HG02623 (cell line): ENCODE measurements at regions not wholly inside any gene's neighbourhood (a gene's known extent, or its start where the extent isn't known, plus 50 kb on each side); places are given as distances from the start of the nearest gene placed in this dataset.

ENCODE experiments used
- ATAC-seq: cut with Tn5 transposase; IDR thresholded peaks from one replicate; pipeline ENCODE4 v1.9.1; 2021; ENCODE audit warnings: moderate library complexity; ENCODE audit not compliant: unreplicated experiment

GRCh38 chr9:87816036-87816435 is 66.6 kb upstream of the SPATA31E1 start:
- ATAC-seq, result no peak

DNA sequence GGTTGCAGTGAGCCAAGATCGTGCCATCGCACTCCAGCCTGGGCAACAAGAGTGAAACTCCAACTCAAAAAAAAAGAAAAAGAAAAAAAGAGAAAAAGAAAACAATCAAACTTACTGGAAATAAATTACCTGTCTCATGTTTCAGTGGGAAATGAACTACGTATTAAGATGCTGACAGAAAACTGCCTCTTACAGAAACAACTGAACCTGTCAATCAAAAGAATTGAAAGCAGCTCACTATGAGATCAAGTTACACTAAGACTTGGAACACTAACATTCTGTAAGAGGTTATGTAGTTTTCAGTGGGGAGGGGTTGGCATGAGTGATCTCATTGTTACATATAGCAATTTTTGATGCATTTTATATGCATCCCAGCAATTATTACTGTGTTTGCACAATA is 64.4 kb upstream of the SPATA31E1 start:
- no peak for ATAC-seq

DNA sequence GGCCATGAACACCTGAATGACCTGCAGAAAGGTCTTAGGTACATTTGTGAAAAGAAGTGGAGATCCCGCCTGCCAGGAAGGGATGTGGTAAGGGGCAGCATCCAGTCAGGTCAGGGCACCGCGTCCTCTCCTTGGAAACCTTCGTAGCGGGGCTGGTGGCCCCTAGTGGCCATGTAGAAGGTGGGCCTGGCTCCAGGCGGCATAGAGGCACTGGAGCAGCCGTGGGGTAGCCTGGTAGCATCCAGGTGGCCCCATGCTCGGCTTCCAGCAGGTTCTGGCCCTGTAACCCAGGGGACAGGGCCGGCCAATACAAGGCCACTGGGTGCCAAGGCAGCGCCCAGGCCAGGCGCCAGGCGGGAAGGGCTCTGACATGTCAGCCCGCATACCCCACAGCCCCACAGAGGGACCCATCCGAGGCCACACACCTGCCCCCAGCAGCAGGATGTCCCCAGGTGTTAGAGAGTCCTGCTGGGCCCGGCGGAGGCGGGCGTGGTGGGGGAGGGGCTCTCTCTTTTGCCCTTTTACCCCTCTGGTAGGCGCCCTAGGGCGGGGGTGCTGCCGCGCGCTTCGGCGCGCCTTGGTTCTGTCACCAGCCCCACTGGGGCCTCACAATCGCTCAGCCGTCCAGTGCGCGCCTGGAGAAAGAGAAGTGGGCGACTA is 58.3 kb upstream of the SPATA31E1 start:
- ATAC-seq, result no peak

DNA sequence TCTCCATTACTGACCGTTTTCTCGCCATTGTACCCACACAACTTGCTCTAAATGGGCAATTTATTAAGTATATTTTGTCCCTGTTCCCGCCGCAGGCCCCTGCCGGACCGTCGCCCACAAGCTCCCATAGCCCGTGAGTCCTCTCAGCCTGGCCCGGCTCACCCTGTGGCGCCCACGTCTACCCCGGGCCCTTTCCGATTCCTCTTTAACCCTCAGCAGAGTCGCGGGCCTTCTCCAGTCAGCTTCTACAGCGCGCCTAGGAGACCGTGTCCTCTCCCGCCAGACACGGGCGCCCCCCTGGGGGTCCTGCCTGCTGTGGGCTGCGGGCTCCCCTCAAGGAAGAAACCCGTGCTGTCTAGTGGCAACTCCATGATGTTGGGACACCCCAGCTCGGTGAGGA is 57.8 kb upstream of the SPATA31E1 start:
- ATAC-seq, result no peak

- ATAC-seq, result no peak
Observed at GRCh38 chr9:87826331-87826730, 56.3 kb upstream of the SPATA31E1 start.

DNA sequence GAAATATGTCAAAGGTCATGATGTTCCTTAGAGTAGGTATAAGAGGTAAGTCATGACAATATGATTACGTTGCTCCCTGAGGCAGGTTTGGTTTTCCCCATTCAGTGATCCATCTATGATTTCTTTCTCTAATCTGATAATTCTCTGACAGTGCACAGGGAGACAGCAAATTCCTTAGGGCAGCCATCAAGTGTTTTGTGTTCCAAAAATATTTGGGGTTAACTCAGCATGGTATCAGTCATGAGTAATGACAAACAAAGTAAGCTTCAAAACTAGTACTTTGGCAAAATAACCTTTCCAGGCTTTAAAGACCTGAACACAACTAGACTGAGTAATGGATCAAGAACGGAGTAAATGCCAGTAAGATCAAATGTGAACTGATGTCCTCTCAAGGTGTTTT is 55.3 kb upstream of the SPATA31E1 start:
- no peak for ATAC-seq

DNA sequence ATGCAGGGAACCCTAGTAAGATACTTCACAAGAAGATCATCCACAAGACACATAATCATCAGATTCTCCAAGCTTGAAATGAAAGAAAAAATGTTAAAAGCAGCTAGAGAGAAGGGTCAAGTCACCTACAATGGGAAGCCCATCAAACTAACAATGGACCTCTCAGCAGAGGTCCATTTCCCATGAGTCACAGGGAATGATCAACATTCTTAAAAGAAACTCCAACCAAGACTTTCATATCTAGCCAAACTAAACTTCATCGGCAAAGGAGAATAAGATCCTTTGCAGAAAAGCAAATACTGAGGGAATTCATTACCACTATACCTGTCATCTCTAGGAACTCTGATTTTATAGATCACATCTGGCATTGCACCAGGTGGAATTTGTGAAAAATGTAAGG is 52.9 kb upstream of the SPATA31E1 start:
- ATAC-seq, result no peak

DNA sequence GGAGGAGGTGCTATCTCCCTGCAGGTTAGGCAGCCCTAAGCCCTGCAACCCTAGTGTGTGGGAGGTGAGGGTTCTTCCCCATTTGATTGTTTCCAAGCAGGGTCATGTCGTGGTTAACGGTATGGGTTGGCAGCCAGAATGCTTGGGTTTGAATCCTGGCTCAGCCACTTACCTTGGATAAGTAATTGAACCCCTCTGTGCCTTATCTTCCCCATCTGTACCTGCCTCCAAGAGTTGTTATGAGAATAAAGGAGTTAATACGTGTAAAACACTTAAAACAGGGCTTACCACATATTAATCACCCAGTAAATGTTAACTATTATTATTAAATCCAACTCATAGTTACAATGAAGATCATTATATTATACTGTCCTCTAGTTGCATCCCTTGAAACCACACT is 52.2 kb upstream of the SPATA31E1 start:
- no peak for ATAC-seq

- ATAC-seq, result no peak
Observed at GRCh38 chr9:87831159-87831558, 51.5 kb upstream of the SPATA31E1 start.
